ENCODE measurements at regions not wholly inside any gene's neighbourhood (a gene's known extent, or its start where the extent isn't known, plus 50 kb on each side); places are given as distances from the start of the nearest gene placed in this dataset.

- Mint-ChIP-seq H3K9me3 (ENCODE audit: unreplicated experiment) (no peaks in the 10 kb centered on the region), H3K4me3 (ENCODE audit: unreplicated experiment) (no peak overlapping the region), H3K27ac (ENCODE audit: unreplicated experiment) (no peak overlapping the region), H3K36me3 (ENCODE audit: low read depth, unreplicated experiment) (no peaks in the 10 kb centered on the region), H3K4me1 (ENCODE audit: low read depth, unreplicated experiment) (no peaks in the 10 kb centered on the region), H3K27me3 (ENCODE audit: low read depth, unreplicated experiment) (peaks cover 20% of the 10 kb centered on the region)
- no peaks in the 10 kb centered on the region for H3K36me3 ChIP-seq (ENCODE audit: insufficient read depth, low read length)
- H3K27ac ChIP-seq (ENCODE audit: low read depth, low read length), result no peak overlapping the region
- DNase-seq (ENCODE audit: low read depth) (no peak), FAIRE-seq (no peak)
- H3K79me2 ChIP-seq (ENCODE audit: insufficient read depth, low read length), result no peaks in the 10 kb centered on the region
- H3K4me1 ChIP-seq (ENCODE audit: insufficient read depth, low read length), result no peaks in the 10 kb centered on the region
- no peak overlapping the region for H3K4me3 ChIP-seq (ENCODE audit: insufficient read depth, low read depth, low read length)
- no peak overlapping the region for H2AFZ ChIP-seq (ENCODE audit: low read depth, low read length)
- no peaks in the 10 kb centered on the region for H4K20me1 ChIP-seq (ENCODE audit: insufficient read depth, low read length)
- H3K9me3 ChIP-seq (ENCODE audit: insufficient read depth, low read depth, low read length), result no peaks in the 10 kb centered on the region
- no peak overlapping the region for H3K4me2 ChIP-seq (ENCODE audit: low read length)
- H3K9ac ChIP-seq (ENCODE audit: low read length), result no peak overlapping the region
- H3K27me3 ChIP-seq (ENCODE audit: insufficient read depth, low read length), result no peaks in the 10 kb centered on the region
- TF ChIP-seq EZH2 (IDR thresholded peaks at IDR 0.05; ENCODE audit: insufficient read depth, low read length), result no peak
- no peak for TF ChIP-seq CTCF (IDR thresholded peaks at IDR 0.05; ENCODE audit: insufficient read depth, low read depth, low read length)
Observed at GRCh38 chr1:90192408-90192807, 197.5 kb downstream of the ZNF326 start.

GRCh38 chr1:90190523-90190922 is 195.6 kb downstream of the ZNF326 start:
- FAIRE-seq, result no peak

More at GRCh38 chr1:90190523-90190922, 195.6 kb downstream of the ZNF326 start:
- Histone ChIP-seq H3K79me2 (ENCODE audit: insufficient read depth, low read length) (no peaks in the 10 kb centered on the region), H3K9me3 (ENCODE audit: insufficient read depth, low read depth, low read length) (no peaks in the 10 kb centered on the region), H3K9ac (ENCODE audit: low read length) (no peak overlapping the region), H3K4me1 (ENCODE audit: insufficient read depth, low read length) (no peaks in the 10 kb centered on the region), H3K36me3 (ENCODE audit: insufficient read depth, low read length) (no peaks in the 10 kb centered on the region), H2AFZ (ENCODE audit: low read depth, low read length) (no peak overlapping the region), H3K27me3 (ENCODE audit: insufficient read depth, low read length) (no peaks in the 10 kb centered on the region), H3K27ac (ENCODE audit: low read depth, low read length) (no peak overlapping the region), H4K20me1 (ENCODE audit: insufficient read depth, low read length) (no peaks in the 10 kb centered on the region), H3K4me3 (ENCODE audit: insufficient read depth, low read depth, low read length) (no peak overlapping the region), H3K4me2 (ENCODE audit: low read length) (no peak overlapping the region)
- DNase-seq (ENCODE audit: low read depth), result no peak
- no peak for TF ChIP-seq CTCF (IDR thresholded peaks at IDR 0.05; ENCODE audit: insufficient read depth, low read depth, low read length)
- no peak for TF ChIP-seq EZH2 (IDR thresholded peaks at IDR 0.05; ENCODE audit: insufficient read depth, low read length)
- Mint-ChIP-seq H3K4me3 (ENCODE audit: unreplicated experiment) (no peak overlapping the region), H3K9me3 (ENCODE audit: unreplicated experiment) (no peaks in the 10 kb centered on the region), H3K36me3 (ENCODE audit: low read depth, unreplicated experiment) (no peaks in the 10 kb centered on the region), H3K4me1 (ENCODE audit: low read depth, unreplicated experiment) (no peaks in the 10 kb centered on the region), H3K27ac (ENCODE audit: unreplicated experiment) (no peak overlapping the region), H3K27me3 (ENCODE audit: low read depth, unreplicated experiment) (peaks cover 21% of the 10 kb centered on the region)
